Muscle of leg (tissue), 3 donors: ENCODE measurements at regions not wholly inside any gene's neighbourhood (a gene's known extent, or its start where the extent isn't known, plus 50 kb on each side); places are given as distances from the start of the nearest gene placed in this dataset.

ENCODE experiments used
- DNase-seq: peaks from one replicate; pipeline ENCODE4 v3.0.0; 2013
- H3K27ac ChIP-seq: one replicate; pipeline ENCODE4 v1.5.1; 2013; ENCODE audit warnings: mild to moderate bottlenecking, low read length, control low read depth
- H3K27me3 ChIP-seq: one replicate; pipeline ENCODE4 v1.6.1; 2013; ENCODE audit warnings: low read length; ENCODE audit not compliant: control insufficient read depth, insufficient read depth
- H3K36me3 ChIP-seq: one replicate; pipeline ENCODE4 v1.6.1; 2013; ENCODE audit warnings: low read length; ENCODE audit not compliant: control insufficient read depth, insufficient read depth
- H3K4me1 ChIP-seq: one replicate; pipeline ENCODE4 v1.6.1; 2013; ENCODE audit warnings: low read length; ENCODE audit not compliant: control insufficient read depth, insufficient read depth
- H3K4me3 ChIP-seq: one replicate; pipeline ENCODE4 v1.5.1; 2013; ENCODE audit warnings: low read length, control low read depth
- H3K9me3 ChIP-seq: replicated peaks from 2 replicates; pipeline ENCODE4 v1.6.1; 2013; ENCODE audit warnings: low read depth, low read length; ENCODE audit not compliant: control insufficient read depth
- WGBS: methylation state at CpG from one replicate; pipeline ENCODE4 v1.1.5; 2013; ENCODE audit warnings: missing lambda C conversion rate; ENCODE audit not compliant: insufficient coverage; 5-methylcytosine and 5-hydroxymethylcytosine counted together

- Histone ChIP-seq H3K27me3 (no peaks in the 10 kb centered on the region), H3K9me3 (no peaks in the 10 kb centered on the region), H3K4me1 (no peaks in the 10 kb centered on the region), H3K4me3 (no peak overlapping the region), H3K36me3 (no peaks in the 10 kb centered on the region), H3K27ac (no peak overlapping the region)
- DNase-seq, result peak; percentile 27
- WGBS, result 50% methylated on average over 2 of the region's 5 CpGs
Observed at GRCh38 chr15:39054128-39054732, 489.6 kb upstream of the RASGRP1 start.

DNA sequence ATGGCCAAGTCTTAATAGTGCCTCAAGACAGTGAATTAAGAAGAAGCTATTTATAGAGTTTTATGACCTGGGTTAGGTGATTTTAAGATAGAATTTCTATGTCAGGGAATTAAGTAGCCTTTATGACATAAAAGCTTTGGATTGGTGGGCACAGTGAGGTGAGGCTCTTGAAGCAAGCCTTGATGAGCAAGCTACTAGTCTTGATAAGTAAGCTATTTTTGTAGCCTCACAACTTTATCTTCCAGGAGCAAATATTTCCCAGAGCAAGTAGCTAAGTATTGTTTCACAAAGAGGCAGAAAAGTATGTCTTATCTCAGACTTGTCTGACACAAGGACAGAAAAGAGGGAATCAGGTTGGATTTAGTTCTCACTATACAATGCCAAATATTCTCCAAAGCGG lies 491.7 kb upstream of the RASGRP1 start:
- Histone ChIP-seq H3K4me3 (no peak overlapping the region), H3K36me3 (no peaks in the 10 kb centered on the region), H3K27ac (no peak overlapping the region), H3K27me3 (no peaks in the 10 kb centered on the region), H3K9me3 (no peaks in the 10 kb centered on the region), H3K4me1 (no peaks in the 10 kb centered on the region)
- no CpG with 5 or more reads among the region's 1 CpG for WGBS
- no peak for DNase-seq

DNA sequence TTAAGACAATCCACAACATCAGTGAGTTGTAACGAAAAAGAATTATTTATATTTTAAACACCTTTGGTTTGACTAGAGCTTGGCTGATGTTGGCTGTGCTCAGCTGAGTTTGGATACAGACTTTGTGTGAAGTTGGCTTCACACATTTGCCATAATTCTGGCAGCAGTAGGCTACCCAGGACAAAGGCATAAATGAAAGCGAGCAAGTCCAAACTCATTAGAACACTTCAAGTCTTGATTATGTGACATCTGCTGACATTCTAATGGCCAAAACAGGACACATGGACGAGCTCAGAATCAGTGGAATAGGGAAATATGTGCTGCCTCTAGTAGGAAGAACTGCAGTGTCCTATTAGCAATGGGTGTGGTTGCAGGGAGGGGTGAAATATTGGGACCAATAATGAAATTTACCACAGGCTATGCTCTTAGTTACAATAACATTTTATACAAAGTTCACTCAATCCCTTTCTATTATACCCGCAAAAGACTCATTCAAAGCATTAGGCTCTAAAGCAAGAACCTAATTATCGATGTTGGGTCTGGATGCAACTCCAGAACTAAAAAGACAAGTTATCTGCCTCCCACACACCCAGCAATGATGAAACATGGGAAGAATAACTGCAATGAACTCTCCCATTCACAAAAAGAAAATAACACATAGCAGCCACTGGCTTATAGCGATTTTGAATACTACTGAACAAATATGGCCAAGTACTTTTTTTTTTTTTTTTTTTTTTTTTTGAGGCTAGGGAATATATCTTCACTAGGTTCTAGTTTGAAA lies 493.9 kb upstream of the RASGRP1 start:
- H3K9me3 ChIP-seq, result no peaks in the 10 kb centered on the region
- no peak overlapping the region for H3K4me3 ChIP-seq
- 92% methylated on average over 2 of the region's 6 CpGs for WGBS
- no peak overlapping the region for H3K27ac ChIP-seq
- no peaks in the 10 kb centered on the region for H3K36me3 ChIP-seq
- no peak for DNase-seq
- no peaks in the 10 kb centered on the region for H3K4me1 ChIP-seq
- H3K27me3 ChIP-seq, result no peaks in the 10 kb centered on the region

- Histone ChIP-seq H3K27ac (no peak overlapping the region), H3K4me1 (no peaks in the 10 kb centered on the region), H3K9me3 (no peaks in the 10 kb centered on the region), H3K27me3 (no peaks in the 10 kb centered on the region), H3K4me3 (no peak overlapping the region), H3K36me3 (no peaks in the 10 kb centered on the region)
- DNase-seq, result no peak
- WGBS, result 80% methylated on average over 2 of the region's 4 CpGs
Observed at GRCh38 chr15:39059917-39060316, 495.3 kb upstream of the RASGRP1 start.

GRCh38 chr15:39061952-39062464 lies 497.4 kb upstream of the RASGRP1 start:
- H3K4me1 ChIP-seq, result no peaks in the 10 kb centered on the region
- H3K36me3 ChIP-seq, result no peaks in the 10 kb centered on the region
- WGBS, result no CpG with 5 or more reads among the region's 6 CpGs
- no peaks in the 10 kb centered on the region for H3K27me3 ChIP-seq
- no peaks in the 10 kb centered on the region for H3K9me3 ChIP-seq
- no peak overlapping the region for H3K4me3 ChIP-seq
- no peak overlapping the region for H3K27ac ChIP-seq
- no peak for DNase-seq

GRCh38 chr15:39066677-39067076 lies 502.1 kb upstream of the RASGRP1 start:
- no peak overlapping the region for H3K4me3 ChIP-seq
- DNase-seq, result no peak
- no peaks in the 10 kb centered on the region for H3K36me3 ChIP-seq
- H3K27me3 ChIP-seq, result no peaks in the 10 kb centered on the region
- no peaks in the 10 kb centered on the region for H3K9me3 ChIP-seq
- H3K27ac ChIP-seq, result no peak overlapping the region
- WGBS, result no CpG with 5 or more reads among the region's 3 CpGs
- no peaks in the 10 kb centered on the region for H3K4me1 ChIP-seq

- no peaks in the 10 kb centered on the region for H3K36me3 ChIP-seq
- peaks cover 2% of the 10 kb centered on the region for H3K27me3 ChIP-seq
- H3K4me1 ChIP-seq, result peaks cover 4% of the 10 kb centered on the region
- H3K4me3 ChIP-seq, result no peak overlapping the region
- H3K27ac ChIP-seq, result no peak overlapping the region
- 80% methylated on average over 1 of the region's 5 CpGs for WGBS
- H3K9me3 ChIP-seq, result no peaks in the 10 kb centered on the region
- DNase-seq, result no peak
Observed at GRCh38 chr15:39074341-39074985, 506.4 kb upstream of the THBS1 start.

DNA sequence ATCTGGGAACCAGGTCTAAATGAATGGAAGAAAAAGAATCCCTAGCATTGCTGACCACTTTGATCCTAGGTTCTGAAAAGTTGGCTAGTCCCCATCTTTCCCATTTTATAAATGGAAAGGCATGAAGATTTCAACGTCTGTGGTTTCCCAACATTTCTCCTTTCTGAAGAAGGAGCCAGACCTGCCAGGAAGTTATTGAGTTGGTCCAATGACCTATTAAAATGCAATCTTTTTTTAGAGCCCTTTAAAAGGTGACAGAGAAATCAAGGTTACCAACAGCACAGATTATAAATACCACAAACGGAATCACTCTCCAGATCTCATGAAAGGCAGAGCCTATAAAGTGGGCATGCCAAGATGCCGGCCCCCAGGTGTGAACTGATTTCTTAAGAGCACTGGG lies 505.6 kb upstream of the THBS1 start:
- no peak for DNase-seq
- H3K27me3 ChIP-seq, result peaks cover 2% of the 10 kb centered on the region
- H3K4me1 ChIP-seq, result peaks cover 5% of the 10 kb centered on the region
- no peak overlapping the region for H3K27ac ChIP-seq
- no peaks in the 10 kb centered on the region for H3K9me3 ChIP-seq
- H3K36me3 ChIP-seq, result no peaks in the 10 kb centered on the region
- no peak overlapping the region for H3K4me3 ChIP-seq
- WGBS, result 50% methylated on average over 1 of the region's 3 CpGs

- Histone ChIP-seq H3K27me3 (peaks cover 2% of the 10 kb centered on the region), H3K27ac (no peak overlapping the region), H3K9me3 (no peaks in the 10 kb centered on the region), H3K4me1 (peaks cover 5% of the 10 kb centered on the region), H3K36me3 (no peaks in the 10 kb centered on the region), H3K4me3 (no peak overlapping the region)
- DNase-seq, result no peak
- no CpG with 5 or more reads among the region's 7 CpGs for WGBS
Observed at GRCh38 chr15:39075756-39076341, 505.0 kb upstream of the THBS1 start.

GRCh38 chr15:39078026-39078425 lies 502.9 kb upstream of the THBS1 start:
- no CpG with 5 or more reads among the region's 3 CpGs for WGBS
- Histone ChIP-seq H3K4me1 (peaks cover 5% of the 10 kb centered on the region), H3K9me3 (no peaks in the 10 kb centered on the region), H3K27ac (no peak overlapping the region), H3K4me3 (no peak overlapping the region), H3K36me3 (no peaks in the 10 kb centered on the region), H3K27me3 (peaks cover 2% of the 10 kb centered on the region)
- DNase-seq, result peak; percentile 59
